GM19438 (cell line): ENCODE measurements at regions not wholly inside any gene's neighbourhood (a gene's known extent, or its start where the extent isn't known, plus 50 kb on each side); places are given as distances from the start of the nearest gene placed in this dataset.
A peak's percentile ranks its signal among the peaks of the same experiment; 100 is the strongest.
"Not testable (repeated sequence)": the region's sequence is repeated elsewhere in the genome, so short reads cannot be mapped to it uniquely, and the experiment has no call there.

ENCODE experiments used
- ATAC-seq: cut with Tn5 transposase; IDR thresholded peaks from one replicate; pipeline ENCODE4 v1.9.1; 2021; ENCODE audit warnings: low read depth; ENCODE audit not compliant: unreplicated experiment

GRCh38 chr6:69623357-69623756 is 173.5 kb downstream of the LMBRD1 start:
- ATAC-seq = no peak

- no peak for ATAC-seq
These were observed 173.9 kb downstream of the LMBRD1 start for GRCh38 chr6:69622924-69623323.

- ATAC-seq = no peak
These were observed 174.6 kb downstream of the LMBRD1 start for GRCh38 chr6:69622230-69622629.

GRCh38 chr6:69617163-69617562 is 179.6 kb downstream of the LMBRD1 start:
- no peak for ATAC-seq

GRCh38 chr6:69609836-69610472 is 186.9 kb downstream of the LMBRD1 start:
- no peak for ATAC-seq

- ATAC-seq = no peak
These were observed 195.7 kb downstream of the LMBRD1 start for GRCh38 chr6:69601132-69601531.

- no peak for ATAC-seq
These were observed 202.4 kb downstream of the LMBRD1 start for GRCh38 chr6:69594405-69594804.

- no peak for ATAC-seq
These were observed 203.1 kb downstream of the LMBRD1 start for GRCh38 chr6:69593706-69594105.

- ATAC-seq = no peak
These were observed 207.2 kb downstream of the LMBRD1 start for GRCh38 chr6:69589626-69590025.

GRCh38 chr6:69584913-69585729 is 211.7 kb downstream of the LMBRD1 start:
- ATAC-seq = peak; percentile 91

GRCh38 chr6:69584536-69584912 is 212.3 kb downstream of the LMBRD1 start:
- no peak for ATAC-seq

GRCh38 chr6:69581581-69581980 is 215.2 kb downstream of the LMBRD1 start:
- ATAC-seq = no peak

- ATAC-seq = no peak
These were observed 216.1 kb downstream of the LMBRD1 start for GRCh38 chr6:69580706-69581105.

- no peak for ATAC-seq
These were observed 218.4 kb downstream of the LMBRD1 start for GRCh38 chr6:69578361-69578890.

GRCh38 chr6:69571234-69571633 is 225.6 kb downstream of the LMBRD1 start:
- ATAC-seq = no peak

- no peak for ATAC-seq
These were observed 226.7 kb downstream of the LMBRD1 start for GRCh38 chr6:69570106-69570505.

- not testable (repeated sequence) for ATAC-seq
These were observed 236.2 kb downstream of the LMBRD1 start for GRCh38 chr6:69560597-69560996.

GRCh38 chr6:69555088-69555638 is 241.6 kb downstream of the LMBRD1 start:
- no peak for ATAC-seq

- no peak for ATAC-seq
These were observed 254.3 kb downstream of the LMBRD1 start for GRCh38 chr6:69542494-69542893.

GRCh38 chr6:69527921-69528476 is 268.8 kb downstream of the LMBRD1 start:
- ATAC-seq = no peak

GRCh38 chr6:69515480-69515879 is 281.3 kb downstream of the LMBRD1 start:
- ATAC-seq = not testable (repeated sequence)
